Neural cell (in vitro differentiated cells): ENCODE measurements at regions not wholly inside any gene's neighbourhood (a gene's known extent, or its start where the extent isn't known, plus 50 kb on each side); places are given as distances from the start of the nearest gene placed in this dataset.

Experiments
- H2AFZ ChIP-seq: fragments of 200-600, 300-800 bp; sonication (generic), shearing (Covaris generic); 2 replicates; pipeline ENCODE4 v1.6.0; 2014; ENCODE audit warnings: low read depth, mild to moderate bottlenecking, antibody characterized with exemption, low read length, moderate library complexity
- H3F3A ChIP-seq: fragments of 200-600 bp; shearing (Covaris generic); 2 replicates; pipeline ENCODE4 v1.6.1; 2016; ENCODE audit warnings: mild to moderate bottlenecking, moderate library complexity, mixed read lengths, antibody characterized with exemption, low read length; ENCODE audit not compliant: insufficient read depth, poor library complexity, severe bottlenecking
- H3K27ac ChIP-seq: fragments of 200-600, 300-800 bp; sonication (generic), shearing (Covaris generic); 2 replicates; pipeline ENCODE4 v1.5.1; 2014; ENCODE audit warnings: mild to moderate bottlenecking, low read length, moderate library complexity
- H3K27me3 ChIP-seq: fragments of 300-800, 200-600 bp; sonication (generic), shearing (Covaris generic); 2 replicates; pipeline ENCODE4 v1.6.0; 2014; ENCODE audit warnings: mild to moderate bottlenecking, low read depth, low read length, moderate library complexity; ENCODE audit not compliant: insufficient read depth
- H3K36me3 ChIP-seq: fragments of 300-800, 200-600 bp; sonication (generic), shearing (Covaris generic); 2 replicates; pipeline ENCODE4 v1.5.1; 2014; ENCODE audit warnings: mild to moderate bottlenecking, antibody characterized with exemption, low read length, moderate library complexity; ENCODE audit not compliant: insufficient read depth
- H3K4me2 ChIP-seq: fragments of 300-800, 200-600 bp; sonication (generic), shearing (Covaris generic); 2 replicates; pipeline ENCODE4 v1.6.0; 2014; ENCODE audit warnings: mild to moderate bottlenecking, low read length
- H3K4me3 ChIP-seq: fragments of 300-800, 200-600 bp; sonication (generic), shearing (Covaris generic); 2 replicates; pipeline ENCODE4 v1.5.1; 2014; ENCODE audit warnings: mild to moderate bottlenecking, low read length, moderate library complexity
- H3K79me2 ChIP-seq: fragments of 200-600 bp; shearing (Covaris generic); replicated peaks from 2 replicates; pipeline ENCODE4 v1.6.0; 2014; ENCODE audit warnings: mild to moderate bottlenecking, low read length, moderate library complexity; ENCODE audit not compliant: insufficient read depth
- H3K9ac ChIP-seq: fragments of 300-800, 200-600 bp; sonication (generic), shearing (Covaris generic); 2 replicates; pipeline ENCODE4 v1.6.1; 2016; ENCODE audit warnings: mild to moderate bottlenecking, low read length, mixed read lengths
- H3K9me2 ChIP-seq: fragments of 200-600 bp; shearing (Covaris generic); 2 replicates; pipeline ENCODE4 v1.6.1; 2016; ENCODE audit warnings: mild to moderate bottlenecking, low read length, mixed read lengths; ENCODE audit not compliant: insufficient read depth
- H3K9me3 ChIP-seq: fragments of 200-600, 300-800 bp; sonication (generic), shearing (Covaris generic); 2 replicates; pipeline ENCODE4 v1.6.1; 2016; ENCODE audit warnings: mild to moderate bottlenecking, mixed run types, low read length, moderate library complexity, mixed read lengths
- H4K20me1 ChIP-seq: fragments of 200-600 bp; shearing (Covaris generic); 2 replicates; pipeline ENCODE4 v1.6.1; 2016; ENCODE audit warnings: mild to moderate bottlenecking, mixed run types; ENCODE audit not compliant: insufficient read depth
- EP300 ChIP-seq: fragments of 450-650 bp; conservative IDR thresholded peaks from 2 replicates; pipeline ENCODE4 v1.6.1; 2014; ENCODE audit warnings: antibody characterized with exemption, mild to moderate bottlenecking, moderate library complexity; ENCODE audit not compliant: poor library complexity, severe bottlenecking
- EZH2 ChIP-seq: fragments of 200-600, 300-800 bp; shearing (Covaris generic), sonication (generic); IDR thresholded peaks from 2 replicates; pipeline ENCODE4 v1.6.1; 2014; ENCODE audit warnings: antibody characterized with exemption, low read length, borderline replicate concordance, mild to moderate bottlenecking; ENCODE audit not compliant: insufficient read depth, poor library complexity, severe bottlenecking
- MXI1 ChIP-seq: fragments of 450-650 bp; conservative IDR thresholded peaks from 2 replicates; pipeline ENCODE4 v1.6.1; 2014; ENCODE audit warnings: antibody characterized with exemption, mild to moderate bottlenecking; ENCODE audit not compliant: poor library complexity, severe bottlenecking
- POLR2AphosphoS5 ChIP-seq: IDR thresholded peaks from 2 replicates; pipeline ENCODE4 v1.6.1; 2012
- RAD21 ChIP-seq: fragments of 450-650 bp; conservative IDR thresholded peaks from 2 replicates; pipeline ENCODE4 v1.6.1; 2014; ENCODE audit warnings: antibody characterized with exemption, mild to moderate bottlenecking, moderate library complexity
- SMC3 ChIP-seq: fragments of 450-650 bp; conservative IDR thresholded peaks from 2 replicates; pipeline ENCODE4 v1.6.1; 2014; ENCODE audit warnings: antibody characterized with exemption, mild to moderate bottlenecking, moderate library complexity; ENCODE audit not compliant: poor library complexity
- TAF1 ChIP-seq: IDR thresholded peaks from 2 replicates; pipeline ENCODE4 v1.6.1; 2012; ENCODE audit warnings: low read depth
- TF ChIP-seq, protein P1 (sequence below): fragments of 450-650 bp; IDR thresholded peaks from 2 replicates; pipeline ENCODE4 v1.5.1; 2014; ENCODE audit warnings: antibody characterized with exemption, mild to moderate bottlenecking, moderate library complexity; ENCODE audit not compliant: poor library complexity, severe bottlenecking
- TF ChIP-seq, protein P2 (sequence below): IDR thresholded peaks from 2 replicates; pipeline ENCODE4 v1.6.1; 2012; ENCODE audit warnings: borderline replicate concordance

DNA sequence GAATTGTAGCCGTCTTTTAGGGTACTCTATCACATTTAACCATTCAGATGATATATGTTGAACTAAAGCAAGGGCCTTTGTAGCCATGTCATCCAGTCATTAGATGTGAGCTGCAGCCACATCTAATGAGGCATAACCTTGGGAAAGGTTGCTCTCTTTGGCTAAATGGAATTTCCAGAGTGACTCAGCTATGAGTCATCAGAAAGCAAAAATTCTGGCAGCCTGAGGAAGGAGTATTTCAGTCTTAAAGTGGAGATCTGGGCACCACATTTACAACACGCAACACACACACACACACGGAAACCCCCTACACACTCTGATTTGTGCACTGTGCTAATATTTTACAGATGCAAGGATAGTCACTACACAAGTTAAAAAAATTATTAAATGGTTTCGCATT is 176.9 kb upstream of the ZWINT start:
- Histone ChIP-seq H4K20me1 (no peaks in the 10 kb centered on the region), H3K4me2 (no peak overlapping the region), H3K36me3 (no peaks in the 10 kb centered on the region), H3K9me2 (no peaks in the 10 kb centered on the region), H3F3A (no peaks in the 10 kb centered on the region), H3K9ac (no peak overlapping the region), H3K4me3 (no peak overlapping the region), H3K9me3 (no peaks in the 10 kb centered on the region), H3K79me2 (no peaks in the 10 kb centered on the region), H3K27me3 (no peaks in the 10 kb centered on the region), H2AFZ (no peak overlapping the region), H3K27ac (no peak overlapping the region)
- TF ChIP-seq, protein P1, sequence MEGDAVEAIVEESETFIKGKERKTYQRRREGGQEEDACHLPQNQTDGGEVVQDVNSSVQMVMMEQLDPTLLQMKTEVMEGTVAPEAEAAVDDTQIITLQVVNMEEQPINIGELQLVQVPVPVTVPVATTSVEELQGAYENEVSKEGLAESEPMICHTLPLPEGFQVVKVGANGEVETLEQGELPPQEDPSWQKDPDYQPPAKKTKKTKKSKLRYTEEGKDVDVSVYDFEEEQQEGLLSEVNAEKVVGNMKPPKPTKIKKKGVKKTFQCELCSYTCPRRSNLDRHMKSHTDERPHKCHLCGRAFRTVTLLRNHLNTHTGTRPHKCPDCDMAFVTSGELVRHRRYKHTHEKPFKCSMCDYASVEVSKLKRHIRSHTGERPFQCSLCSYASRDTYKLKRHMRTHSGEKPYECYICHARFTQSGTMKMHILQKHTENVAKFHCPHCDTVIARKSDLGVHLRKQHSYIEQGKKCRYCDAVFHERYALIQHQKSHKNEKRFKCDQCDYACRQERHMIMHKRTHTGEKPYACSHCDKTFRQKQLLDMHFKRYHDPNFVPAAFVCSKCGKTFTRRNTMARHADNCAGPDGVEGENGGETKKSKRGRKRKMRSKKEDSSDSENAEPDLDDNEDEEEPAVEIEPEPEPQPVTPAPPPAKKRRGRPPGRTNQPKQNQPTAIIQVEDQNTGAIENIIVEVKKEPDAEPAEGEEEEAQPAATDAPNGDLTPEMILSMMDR = no peak
- TF ChIP-seq, protein P2, sequence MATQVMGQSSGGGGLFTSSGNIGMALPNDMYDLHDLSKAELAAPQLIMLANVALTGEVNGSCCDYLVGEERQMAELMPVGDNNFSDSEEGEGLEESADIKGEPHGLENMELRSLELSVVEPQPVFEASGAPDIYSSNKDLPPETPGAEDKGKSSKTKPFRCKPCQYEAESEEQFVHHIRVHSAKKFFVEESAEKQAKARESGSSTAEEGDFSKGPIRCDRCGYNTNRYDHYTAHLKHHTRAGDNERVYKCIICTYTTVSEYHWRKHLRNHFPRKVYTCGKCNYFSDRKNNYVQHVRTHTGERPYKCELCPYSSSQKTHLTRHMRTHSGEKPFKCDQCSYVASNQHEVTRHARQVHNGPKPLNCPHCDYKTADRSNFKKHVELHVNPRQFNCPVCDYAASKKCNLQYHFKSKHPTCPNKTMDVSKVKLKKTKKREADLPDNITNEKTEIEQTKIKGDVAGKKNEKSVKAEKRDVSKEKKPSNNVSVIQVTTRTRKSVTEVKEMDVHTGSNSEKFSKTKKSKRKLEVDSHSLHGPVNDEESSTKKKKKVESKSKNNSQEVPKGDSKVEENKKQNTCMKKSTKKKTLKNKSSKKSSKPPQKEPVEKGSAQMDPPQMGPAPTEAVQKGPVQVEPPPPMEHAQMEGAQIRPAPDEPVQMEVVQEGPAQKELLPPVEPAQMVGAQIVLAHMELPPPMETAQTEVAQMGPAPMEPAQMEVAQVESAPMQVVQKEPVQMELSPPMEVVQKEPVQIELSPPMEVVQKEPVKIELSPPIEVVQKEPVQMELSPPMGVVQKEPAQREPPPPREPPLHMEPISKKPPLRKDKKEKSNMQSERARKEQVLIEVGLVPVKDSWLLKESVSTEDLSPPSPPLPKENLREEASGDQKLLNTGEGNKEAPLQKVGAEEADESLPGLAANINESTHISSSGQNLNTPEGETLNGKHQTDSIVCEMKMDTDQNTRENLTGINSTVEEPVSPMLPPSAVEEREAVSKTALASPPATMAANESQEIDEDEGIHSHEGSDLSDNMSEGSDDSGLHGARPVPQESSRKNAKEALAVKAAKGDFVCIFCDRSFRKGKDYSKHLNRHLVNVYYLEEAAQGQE = no peak
- TF ChIP-seq RAD21 (no peak), TAF1 (no peak), MXI1 (no peak), EZH2 (no peak), EP300 (no peak), SMC3 (no peak), POLR2AphosphoS5 (no peak)

DNA sequence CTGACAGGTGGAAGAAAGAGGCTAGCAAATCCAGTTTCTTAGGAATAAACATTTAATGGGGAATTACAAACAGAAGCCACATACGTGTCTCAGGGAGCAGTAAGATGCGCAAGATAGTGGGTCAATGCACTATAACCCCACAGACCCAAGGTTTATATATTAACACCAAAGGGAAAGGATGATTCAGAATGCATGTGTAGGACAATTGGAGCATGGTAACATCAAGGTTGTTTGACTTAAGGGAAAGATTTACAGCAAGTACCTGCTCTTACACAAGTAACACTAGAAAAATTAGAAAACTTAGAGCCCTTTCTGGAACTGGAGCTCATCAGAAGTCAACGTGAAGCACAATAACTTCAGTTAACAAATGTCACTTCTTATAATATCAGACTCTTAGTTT is 161.1 kb upstream of the ZWINT start:
- H3K4me3 ChIP-seq = no peak overlapping the region
- no peaks in the 10 kb centered on the region for H3K79me2 ChIP-seq
- H4K20me1 ChIP-seq = no peaks in the 10 kb centered on the region
- no peak overlapping the region for H3K9ac ChIP-seq
- no peaks in the 10 kb centered on the region for H3F3A ChIP-seq
- H3K27ac ChIP-seq = no peak overlapping the region
- no peak overlapping the region for H2AFZ ChIP-seq
- no peaks in the 10 kb centered on the region for H3K27me3 ChIP-seq
- no peaks in the 10 kb centered on the region for H3K9me3 ChIP-seq
- no peaks in the 10 kb centered on the region for H3K9me2 ChIP-seq
- no peak overlapping the region for H3K4me2 ChIP-seq
- H3K36me3 ChIP-seq = no peaks in the 10 kb centered on the region
- TF ChIP-seq SMC3 = no peak
- no peak for TF ChIP-seq MXI1

DNA sequence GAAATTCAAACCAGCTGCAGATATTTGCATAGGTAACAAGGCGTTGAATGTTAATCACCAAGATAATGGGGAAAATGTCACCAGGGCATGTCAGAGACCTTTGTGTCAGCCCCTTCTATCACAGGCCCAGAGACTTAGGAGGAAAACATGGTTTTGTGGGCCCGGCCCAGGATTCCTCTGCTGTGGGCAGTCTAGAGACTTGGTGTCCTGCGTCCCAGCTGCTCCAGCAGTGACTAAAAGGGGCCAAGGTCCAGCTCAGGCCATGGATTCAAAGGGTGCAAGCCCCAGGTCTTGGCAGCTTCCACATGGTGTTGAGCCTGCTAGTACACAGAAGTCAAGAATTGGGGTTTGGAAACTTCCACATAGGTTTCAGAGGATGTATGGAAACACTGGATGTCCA is 147.5 kb upstream of the ZWINT start:
- TF ChIP-seq EZH2 = no peak
- Histone ChIP-seq H2AFZ (no peak overlapping the region), H3K79me2 (no peaks in the 10 kb centered on the region)

More for the DNA sequence above, 147.5 kb upstream of the ZWINT start:
- Histone ChIP-seq H3F3A (no peaks in the 10 kb centered on the region), H4K20me1 (no peaks in the 10 kb centered on the region), H3K27me3 (no peaks in the 10 kb centered on the region), H3K27ac (no peak overlapping the region), H3K4me2 (no peak overlapping the region), H3K9me3 (no peaks in the 10 kb centered on the region), H3K4me3 (no peak overlapping the region), H3K9me2 (no peaks in the 10 kb centered on the region), H3K9ac (no peak overlapping the region), H3K36me3 (no peaks in the 10 kb centered on the region)
